ENCODE measurements at regions not wholly inside any gene's neighbourhood (a gene's known extent, or its start where the extent isn't known, plus 50 kb on each side); places are given as distances from the start of the nearest gene placed in this dataset.

- no peak overlapping the region for H3K4me3 ChIP-seq (ENCODE audit: low read length)
- DNase-seq (ENCODE audit: low read depth): no peak
- TF ChIP-seq CTCF (IDR thresholded peaks at IDR 0.05; ENCODE audit: insufficient read depth, low read depth, low read length, missing control alignments): no peak
Measured at GRCh38 chr5:159605585-159605984, 275.3 kb upstream of the IL12B start.

DNA sequence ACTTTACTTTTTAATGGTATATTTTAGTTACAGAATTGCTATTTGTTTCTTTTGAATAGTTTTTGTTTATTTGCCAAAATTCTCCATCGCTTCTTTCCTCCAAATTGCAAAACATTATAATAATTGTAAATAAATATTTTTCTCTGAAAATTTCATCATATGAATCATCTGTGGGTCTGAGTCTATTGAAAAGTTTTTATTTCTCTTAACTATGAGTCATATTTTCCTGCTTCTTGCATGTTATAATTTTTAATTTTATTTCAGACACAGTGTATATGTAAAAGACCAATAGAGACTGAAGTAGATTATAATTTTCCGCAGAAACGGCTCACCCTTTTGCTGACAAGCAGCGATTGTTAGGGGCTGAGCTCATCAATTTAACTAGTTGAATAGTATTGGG lies 279.1 kb upstream of the IL12B start:
- H3K4me3 ChIP-seq (ENCODE audit: low read length): no peak overlapping the region

GRCh38 chr5:159610966-159611579 lies 280.8 kb upstream of the IL12B start:
- no peak for DNase-seq (ENCODE audit: low read depth)
- no peak for TF ChIP-seq CTCF (IDR thresholded peaks at IDR 0.05; ENCODE audit: insufficient read depth, low read depth, low read length, missing control alignments)

More for the DNA sequence above, 279.1 kb upstream of the IL12B start:
- TF ChIP-seq CTCF (IDR thresholded peaks at IDR 0.05; ENCODE audit: insufficient read depth, low read depth, low read length, missing control alignments): no peak
- no peak for DNase-seq (ENCODE audit: low read depth)

GRCh38 chr5:159616952-159617351 lies 286.7 kb upstream of the IL12B start:
- H3K4me3 ChIP-seq (ENCODE audit: low read length): no peak overlapping the region
- DNase-seq (ENCODE audit: low read depth): peak; percentile 81
- TF ChIP-seq CTCF (IDR thresholded peaks at IDR 0.05; ENCODE audit: insufficient read depth, low read depth, low read length, missing control alignments): no peak

More at GRCh38 chr5:159610966-159611579, 280.8 kb upstream of the IL12B start:
- no peak overlapping the region for H3K4me3 ChIP-seq (ENCODE audit: low read length)

GRCh38 chr5:159619826-159620225 lies 289.5 kb upstream of the IL12B start:
- TF ChIP-seq CTCF (IDR thresholded peaks at IDR 0.05; ENCODE audit: insufficient read depth, low read depth, low read length, missing control alignments): no peak
- DNase-seq (ENCODE audit: low read depth): no peak
- no peak overlapping the region for H3K4me3 ChIP-seq (ENCODE audit: low read length)

DNA sequence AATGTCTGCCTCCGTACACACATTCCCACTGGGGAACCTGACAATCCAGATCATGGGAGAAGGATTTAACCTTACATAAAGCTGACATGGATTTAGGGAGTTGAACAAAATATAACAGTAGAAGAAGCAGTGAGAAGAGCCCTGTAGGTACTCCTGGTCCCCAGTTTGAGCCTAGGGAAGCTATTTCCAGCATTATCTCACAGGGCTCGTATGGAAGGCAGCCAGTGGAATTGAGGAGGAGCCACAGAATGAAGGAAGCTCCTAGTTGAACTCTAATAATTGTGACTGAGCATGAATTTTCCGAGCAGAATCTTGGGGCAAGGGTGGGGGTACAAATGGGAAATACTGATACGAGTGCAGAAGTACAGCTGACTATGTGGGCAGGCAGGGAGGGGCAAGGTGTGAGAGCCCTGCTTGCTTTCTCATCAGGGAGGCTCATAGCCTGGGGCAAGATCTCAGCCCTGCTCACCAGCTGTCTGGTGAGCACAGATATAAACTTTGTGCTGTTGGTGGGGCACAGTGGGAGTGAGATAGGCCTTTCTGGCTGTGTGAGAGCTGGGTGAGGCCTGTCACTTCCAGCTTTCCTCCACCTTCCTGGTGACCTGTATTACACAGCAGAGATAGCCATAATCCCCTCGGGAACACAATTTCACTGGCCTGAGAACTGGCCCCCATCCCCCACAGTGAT lies 290.7 kb upstream of the IL12B start:
- peak; percentile 88 for DNase-seq (ENCODE audit: low read depth)
- H3K4me3 ChIP-seq (ENCODE audit: low read length): no peak overlapping the region
- no peak for TF ChIP-seq CTCF (IDR thresholded peaks at IDR 0.05; ENCODE audit: insufficient read depth, low read depth, low read length, missing control alignments)

DNA sequence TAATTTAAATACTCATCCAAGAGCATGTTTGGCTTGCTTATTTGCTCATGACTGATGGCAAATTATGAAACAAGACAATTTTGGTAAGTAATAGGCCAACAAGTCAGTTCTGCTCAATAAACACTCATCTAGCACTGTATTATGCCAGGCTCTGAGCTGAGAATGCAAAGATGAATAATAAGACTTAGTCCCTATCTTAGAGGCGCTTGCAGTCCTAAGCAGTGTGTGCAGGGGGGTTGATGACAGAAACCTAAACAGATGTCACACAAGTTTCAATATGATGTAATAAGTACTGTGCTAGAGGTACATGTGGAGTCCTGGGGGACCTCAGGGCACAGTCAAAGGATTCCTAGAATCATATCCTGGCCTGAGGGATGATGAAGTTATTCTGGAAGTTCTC lies 287.6 kb upstream of the ADRA1B start:
- no peak overlapping the region for H3K4me3 ChIP-seq (ENCODE audit: low read length)
- DNase-seq (ENCODE audit: low read depth): no peak
- TF ChIP-seq CTCF (IDR thresholded peaks at IDR 0.05; ENCODE audit: insufficient read depth, low read depth, low read length, missing control alignments): no peak
